ENCODE measurements at regions not wholly inside any gene's neighbourhood (a gene's known extent, or its start where the extent isn't known, plus 50 kb on each side); places are given as distances from the start of the nearest gene placed in this dataset.

GRCh38 chr4:18214411-18215055 lies 193.0 kb upstream of the LCORL start:
- H3K36me3 ChIP-seq, result no peaks in the 10 kb centered on the region
- in situ Hi-C loops (cut with MboI; ENCODE audit: low sequenced_read_pairs in 4 of 4), result no loop called here

GRCh38 chr4:18213576-18214198 lies 192.1 kb upstream of the LCORL start:
- intact Hi-C loops (cut with DNase I; ENCODE audit: low total_unique reads), result no loop called here
- no peak for ATAC-seq

More at GRCh38 chr4:18214411-18215055, 193.0 kb upstream of the LCORL start:
- Histone ChIP-seq H3K4me3 (no peak overlapping the region), H3K27ac (no peak overlapping the region), H3K4me1 (no peaks in the 10 kb centered on the region), H3K9me3 (no peaks in the 10 kb centered on the region), H3K27me3 (no peaks in the 10 kb centered on the region)
- intact Hi-C loops (cut with DNase I; ENCODE audit: low total_unique reads), result no loop called here
- ATAC-seq (no peak), DNase-seq (no peak)
- TF ChIP-seq POLR2A (IDR thresholded peaks at IDR 0.05) (no peak), CTCF (IDR thresholded peaks at IDR 0.05 in 4 of 5, conservative IDR thresholded peaks at IDR 0.05 in 1 of 5) (no peak)

GRCh38 chr4:18209448-18209847 lies 187.9 kb upstream of the LCORL start:
- H3K4me1 ChIP-seq, result no peaks in the 10 kb centered on the region
- ATAC-seq (no peak), DNase-seq (no peak)
- H3K9me3 ChIP-seq, result no peaks in the 10 kb centered on the region
- H3K27me3 ChIP-seq, result no peaks in the 10 kb centered on the region
- no peak for TF ChIP-seq CTCF (IDR thresholded peaks at IDR 0.05 in 4 of 5, conservative IDR thresholded peaks at IDR 0.05 in 1 of 5)
- TF ChIP-seq POLR2A (IDR thresholded peaks at IDR 0.05), result no peak
- intact Hi-C loops (cut with DNase I; ENCODE audit: low total_unique reads), result loop anchor here (10.0 kb wide), 1 partner anchor 1965 kb away; no protein-coding TSS in a partner anchor
- H3K27ac ChIP-seq, result no peak overlapping the region
- in situ Hi-C loops (cut with MboI; ENCODE audit: low sequenced_read_pairs in 4 of 4), result no loop called here
- H3K36me3 ChIP-seq, result no peaks in the 10 kb centered on the region
- no peak overlapping the region for H3K4me3 ChIP-seq

More at GRCh38 chr4:18213576-18214198, 192.1 kb upstream of the LCORL start:
- Histone ChIP-seq H3K4me3 (no peak overlapping the region), H3K27ac (no peak overlapping the region), H3K27me3 (no peaks in the 10 kb centered on the region), H3K36me3 (no peaks in the 10 kb centered on the region), H3K9me3 (no peaks in the 10 kb centered on the region), H3K4me1 (no peaks in the 10 kb centered on the region)
- no peak for DNase-seq
- in situ Hi-C loops (cut with MboI; ENCODE audit: low sequenced_read_pairs in 4 of 4), result no loop called here
- TF ChIP-seq CTCF (IDR thresholded peaks at IDR 0.05 in 4 of 5, conservative IDR thresholded peaks at IDR 0.05 in 1 of 5) (no peak), POLR2A (IDR thresholded peaks at IDR 0.05) (no peak)

GRCh38 chr4:18203966-18204365 lies 182.4 kb upstream of the LCORL start:
- intact Hi-C loops (cut with DNase I; ENCODE audit: low total_unique reads), result loop anchor here (10.0 kb wide), 1 partner anchor 1959 kb away; no protein-coding TSS in a partner anchor
- no peak overlapping the region for H3K27ac ChIP-seq
- no peak for DNase-seq

More at GRCh38 chr4:18203966-18204365, 182.4 kb upstream of the LCORL start:
- TF ChIP-seq POLR2A (IDR thresholded peaks at IDR 0.05), result no peak
- no peak for TF ChIP-seq CTCF (IDR thresholded peaks at IDR 0.05 in 4 of 5, conservative IDR thresholded peaks at IDR 0.05 in 1 of 5)
- ATAC-seq, result no peak
- no peaks in the 10 kb centered on the region for H3K4me1 ChIP-seq
- H3K36me3 ChIP-seq, result no peaks in the 10 kb centered on the region
- no peaks in the 10 kb centered on the region for H3K27me3 ChIP-seq
- H3K4me3 ChIP-seq, result no peak overlapping the region
- H3K9me3 ChIP-seq, result no peaks in the 10 kb centered on the region
- in situ Hi-C loops (cut with MboI; ENCODE audit: low sequenced_read_pairs in 4 of 4), result no loop called here

Measured in gastrocnemius medialis (tissue), 4 donors.